ENCODE measurements at regions not wholly inside any gene's neighbourhood (a gene's known extent, or its start where the extent isn't known, plus 50 kb on each side); places are given as distances from the start of the nearest gene placed in this dataset.

- TF ChIP-seq POLR2AphosphoS5 (IDR thresholded peaks at IDR 0.05; ENCODE audit: low read depth), result no peak
- TF ChIP-seq, protein P1, sequence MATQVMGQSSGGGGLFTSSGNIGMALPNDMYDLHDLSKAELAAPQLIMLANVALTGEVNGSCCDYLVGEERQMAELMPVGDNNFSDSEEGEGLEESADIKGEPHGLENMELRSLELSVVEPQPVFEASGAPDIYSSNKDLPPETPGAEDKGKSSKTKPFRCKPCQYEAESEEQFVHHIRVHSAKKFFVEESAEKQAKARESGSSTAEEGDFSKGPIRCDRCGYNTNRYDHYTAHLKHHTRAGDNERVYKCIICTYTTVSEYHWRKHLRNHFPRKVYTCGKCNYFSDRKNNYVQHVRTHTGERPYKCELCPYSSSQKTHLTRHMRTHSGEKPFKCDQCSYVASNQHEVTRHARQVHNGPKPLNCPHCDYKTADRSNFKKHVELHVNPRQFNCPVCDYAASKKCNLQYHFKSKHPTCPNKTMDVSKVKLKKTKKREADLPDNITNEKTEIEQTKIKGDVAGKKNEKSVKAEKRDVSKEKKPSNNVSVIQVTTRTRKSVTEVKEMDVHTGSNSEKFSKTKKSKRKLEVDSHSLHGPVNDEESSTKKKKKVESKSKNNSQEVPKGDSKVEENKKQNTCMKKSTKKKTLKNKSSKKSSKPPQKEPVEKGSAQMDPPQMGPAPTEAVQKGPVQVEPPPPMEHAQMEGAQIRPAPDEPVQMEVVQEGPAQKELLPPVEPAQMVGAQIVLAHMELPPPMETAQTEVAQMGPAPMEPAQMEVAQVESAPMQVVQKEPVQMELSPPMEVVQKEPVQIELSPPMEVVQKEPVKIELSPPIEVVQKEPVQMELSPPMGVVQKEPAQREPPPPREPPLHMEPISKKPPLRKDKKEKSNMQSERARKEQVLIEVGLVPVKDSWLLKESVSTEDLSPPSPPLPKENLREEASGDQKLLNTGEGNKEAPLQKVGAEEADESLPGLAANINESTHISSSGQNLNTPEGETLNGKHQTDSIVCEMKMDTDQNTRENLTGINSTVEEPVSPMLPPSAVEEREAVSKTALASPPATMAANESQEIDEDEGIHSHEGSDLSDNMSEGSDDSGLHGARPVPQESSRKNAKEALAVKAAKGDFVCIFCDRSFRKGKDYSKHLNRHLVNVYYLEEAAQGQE (IDR thresholded peaks at IDR 0.05; ENCODE audit: insufficient replicate concordance, low read depth), result no peak
- no peak for TF ChIP-seq SPI1 (IDR thresholded peaks at IDR 0.05; ENCODE audit: borderline replicate concordance, low read depth)
- TF ChIP-seq, protein P2, sequence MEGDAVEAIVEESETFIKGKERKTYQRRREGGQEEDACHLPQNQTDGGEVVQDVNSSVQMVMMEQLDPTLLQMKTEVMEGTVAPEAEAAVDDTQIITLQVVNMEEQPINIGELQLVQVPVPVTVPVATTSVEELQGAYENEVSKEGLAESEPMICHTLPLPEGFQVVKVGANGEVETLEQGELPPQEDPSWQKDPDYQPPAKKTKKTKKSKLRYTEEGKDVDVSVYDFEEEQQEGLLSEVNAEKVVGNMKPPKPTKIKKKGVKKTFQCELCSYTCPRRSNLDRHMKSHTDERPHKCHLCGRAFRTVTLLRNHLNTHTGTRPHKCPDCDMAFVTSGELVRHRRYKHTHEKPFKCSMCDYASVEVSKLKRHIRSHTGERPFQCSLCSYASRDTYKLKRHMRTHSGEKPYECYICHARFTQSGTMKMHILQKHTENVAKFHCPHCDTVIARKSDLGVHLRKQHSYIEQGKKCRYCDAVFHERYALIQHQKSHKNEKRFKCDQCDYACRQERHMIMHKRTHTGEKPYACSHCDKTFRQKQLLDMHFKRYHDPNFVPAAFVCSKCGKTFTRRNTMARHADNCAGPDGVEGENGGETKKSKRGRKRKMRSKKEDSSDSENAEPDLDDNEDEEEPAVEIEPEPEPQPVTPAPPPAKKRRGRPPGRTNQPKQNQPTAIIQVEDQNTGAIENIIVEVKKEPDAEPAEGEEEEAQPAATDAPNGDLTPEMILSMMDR (IDR thresholded peaks at IDR 0.05; ENCODE audit: insufficient read depth, low read length), result no peak
- no peak for TF ChIP-seq GABPA (IDR thresholded peaks at IDR 0.05; ENCODE audit: low read depth)
Observed at GRCh38 chr7:94324380-94325121, 70.1 kb upstream of the COL1A2 start.

DNA sequence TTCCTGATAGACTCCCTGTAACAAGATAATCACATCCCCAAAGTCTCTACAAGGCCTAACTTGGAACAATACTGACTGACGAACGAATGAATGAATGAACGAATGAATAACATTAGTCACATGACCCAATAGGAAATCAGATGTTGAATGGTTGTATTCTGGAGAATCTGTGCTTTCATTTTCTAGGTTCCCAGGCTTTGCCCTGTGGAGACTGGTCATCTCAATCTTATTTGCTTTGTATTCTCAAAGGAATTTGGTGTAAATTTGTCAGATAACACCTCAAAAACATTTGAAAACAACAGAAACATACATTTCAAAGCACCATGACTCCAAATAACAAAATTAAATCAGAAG, 69.6 kb upstream of the COL1A2 start:
- Histone ChIP-seq H3K27ac (replicated peaks) (no peak overlapping the region), H3K27me3 (ENCODE audit: insufficient read depth, poor library complexity, severe bottlenecking) (no peaks in the 10 kb centered on the region), H3K4me3 (replicated peaks; ENCODE audit: insufficient read depth, low read length) (no peak overlapping the region)
- no peak for TF ChIP-seq GABPA (IDR thresholded peaks at IDR 0.05; ENCODE audit: low read depth)
- TF ChIP-seq, protein P2 (IDR thresholded peaks at IDR 0.05; ENCODE audit: insufficient read depth, low read length), result no peak
- TF ChIP-seq, protein P1 (IDR thresholded peaks at IDR 0.05; ENCODE audit: insufficient replicate concordance, low read depth), result no peak
- TF ChIP-seq SPI1 (IDR thresholded peaks at IDR 0.05; ENCODE audit: borderline replicate concordance, low read depth), result no peak
- TF ChIP-seq POLR2AphosphoS5 (IDR thresholded peaks at IDR 0.05; ENCODE audit: low read depth), result no peak
- DNase-seq (ENCODE audit: low read depth in 1 of 2, low spot score in 1 of 2), result no peak

More at GRCh38 chr7:94324380-94325121, 70.1 kb upstream of the COL1A2 start:
- Histone ChIP-seq H3K4me3 (replicated peaks; ENCODE audit: insufficient read depth, low read length) (no peak overlapping the region), H3K27me3 (ENCODE audit: insufficient read depth, poor library complexity, severe bottlenecking) (no peaks in the 10 kb centered on the region), H3K27ac (replicated peaks) (no peak overlapping the region)
- DNase-seq (ENCODE audit: low read depth in 1 of 2, low spot score in 1 of 2), result no peak

DNA sequence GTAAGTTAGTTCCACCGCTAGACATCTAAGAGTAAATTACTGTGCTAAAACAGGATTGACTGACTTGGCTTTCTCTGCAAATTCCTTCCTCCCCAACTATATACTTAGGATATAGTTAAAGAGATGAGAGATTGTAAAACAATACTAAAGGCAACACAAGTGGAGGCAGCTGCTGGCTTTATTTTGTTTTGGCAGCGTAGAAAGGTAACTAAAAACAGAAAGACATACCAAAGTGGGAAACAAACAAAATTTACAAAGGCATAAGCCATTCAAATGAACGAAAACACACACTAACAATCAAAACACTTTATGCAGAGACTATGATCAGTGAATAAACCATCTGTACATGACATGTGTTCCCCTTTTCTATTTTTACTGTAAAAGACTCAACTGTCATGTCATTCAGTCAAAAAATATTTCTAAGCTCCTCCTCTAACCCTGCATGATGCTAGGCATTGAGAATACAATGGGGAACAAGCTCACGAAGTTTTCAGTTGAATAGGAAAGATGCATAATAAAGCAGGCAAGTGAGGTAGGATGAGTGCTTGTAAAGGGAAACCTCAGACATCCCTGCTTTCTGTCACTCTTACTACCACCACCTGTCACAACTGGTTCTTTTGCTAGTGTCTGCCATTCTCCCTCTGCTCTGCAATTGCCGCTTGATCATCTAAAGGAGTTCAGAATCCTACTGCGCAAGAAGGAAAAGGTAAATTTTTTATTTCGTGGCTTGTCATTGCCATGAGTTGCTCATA, 64.2 kb upstream of the COL1A2 start:
- no peak overlapping the region for H3K4me3 ChIP-seq (replicated peaks; ENCODE audit: insufficient read depth, low read length)
- DNase-seq (ENCODE audit: low read depth in 1 of 2, low spot score in 1 of 2), result no peak
- H3K27ac ChIP-seq (replicated peaks), result no peak overlapping the region
- TF ChIP-seq, protein P1 (IDR thresholded peaks at IDR 0.05; ENCODE audit: insufficient replicate concordance, low read depth), result no peak
- TF ChIP-seq POLR2AphosphoS5 (IDR thresholded peaks at IDR 0.05; ENCODE audit: low read depth) (no peak), SPI1 (IDR thresholded peaks at IDR 0.05; ENCODE audit: borderline replicate concordance, low read depth) (no peak), GABPA (IDR thresholded peaks at IDR 0.05; ENCODE audit: low read depth) (no peak)
- TF ChIP-seq, protein P2 (IDR thresholded peaks at IDR 0.05; ENCODE audit: insufficient read depth, low read length), result no peak
- H3K27me3 ChIP-seq (ENCODE audit: insufficient read depth, poor library complexity, severe bottlenecking), result no peaks in the 10 kb centered on the region
